ENCODE measurements at regions not wholly inside any gene's neighbourhood (a gene's known extent, or its start where the extent isn't known, plus 50 kb on each side); places are given as distances from the start of the nearest gene placed in this dataset.

DNA sequence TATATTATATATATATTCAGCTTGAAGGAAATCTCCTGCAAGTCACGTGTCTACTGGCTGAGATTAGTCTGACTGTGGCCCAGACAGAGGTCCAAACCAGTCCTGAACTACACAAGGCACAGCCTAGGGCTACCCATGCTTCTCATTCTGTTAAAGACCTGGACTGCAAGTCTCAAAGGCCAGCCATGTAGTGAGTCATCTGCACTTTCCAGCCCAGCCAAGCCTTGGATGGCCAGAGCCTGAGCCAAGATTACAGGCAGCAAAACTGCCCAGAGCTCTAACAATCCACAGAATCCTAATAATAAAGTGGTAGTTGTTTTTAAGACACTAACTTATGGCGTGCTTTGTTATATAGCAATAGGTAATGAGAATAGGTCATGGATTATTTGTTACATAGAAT, 259.6 kb downstream of the SS18 start:
- TF ChIP-seq, protein P1, sequence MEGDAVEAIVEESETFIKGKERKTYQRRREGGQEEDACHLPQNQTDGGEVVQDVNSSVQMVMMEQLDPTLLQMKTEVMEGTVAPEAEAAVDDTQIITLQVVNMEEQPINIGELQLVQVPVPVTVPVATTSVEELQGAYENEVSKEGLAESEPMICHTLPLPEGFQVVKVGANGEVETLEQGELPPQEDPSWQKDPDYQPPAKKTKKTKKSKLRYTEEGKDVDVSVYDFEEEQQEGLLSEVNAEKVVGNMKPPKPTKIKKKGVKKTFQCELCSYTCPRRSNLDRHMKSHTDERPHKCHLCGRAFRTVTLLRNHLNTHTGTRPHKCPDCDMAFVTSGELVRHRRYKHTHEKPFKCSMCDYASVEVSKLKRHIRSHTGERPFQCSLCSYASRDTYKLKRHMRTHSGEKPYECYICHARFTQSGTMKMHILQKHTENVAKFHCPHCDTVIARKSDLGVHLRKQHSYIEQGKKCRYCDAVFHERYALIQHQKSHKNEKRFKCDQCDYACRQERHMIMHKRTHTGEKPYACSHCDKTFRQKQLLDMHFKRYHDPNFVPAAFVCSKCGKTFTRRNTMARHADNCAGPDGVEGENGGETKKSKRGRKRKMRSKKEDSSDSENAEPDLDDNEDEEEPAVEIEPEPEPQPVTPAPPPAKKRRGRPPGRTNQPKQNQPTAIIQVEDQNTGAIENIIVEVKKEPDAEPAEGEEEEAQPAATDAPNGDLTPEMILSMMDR (conservative IDR thresholded peaks at IDR 0.05) = no peak
- no peak for TF ChIP-seq ZFX (IDR thresholded peaks at IDR 0.05)
